Kidney (tissue), 13 donors: ENCODE measurements at regions not wholly inside any gene's neighbourhood (a gene's known extent, or its start where the extent isn't known, plus 50 kb on each side); places are given as distances from the start of the nearest gene placed in this dataset.

Experiments
- DNase-seq, 5 donors: peaks; one replicate each; pipeline ENCODE4 v3.0.0-alpha.2; 2013 to 2020
- FAIRE-seq: peaks from 2 replicates; lab custom pipeline; 2012; peaks lifted over from hg19 to GRCh38; lab: Jason Lieb, UNC
- H3K27ac ChIP-seq, 2 donors: one replicate each; pipeline ENCODE4 v1.7.0; 2013; ENCODE audit warnings: low read depth in 2 of 2, low read length in 2 of 2, inconsistent platforms in 1 of 2
- H3K27me3 ChIP-seq: one replicate; pipeline ENCODE4 v1.7.1; 2013; ENCODE audit warnings: low read length, inconsistent platforms; ENCODE audit not compliant: control insufficient read depth, insufficient read depth
- H3K36me3 ChIP-seq, 3 donors: one replicate each; pipeline versions ENCODE4 v1.7.0 to v1.7.1; 2013; ENCODE audit warnings: low read length in 3 of 3, control low read depth in 1 of 3, inconsistent platforms in 1 of 3; ENCODE audit not compliant: insufficient read depth in 3 of 3, control insufficient read depth in 2 of 3
- H3K4me1 ChIP-seq, 3 donors: one replicate each; pipeline versions ENCODE4 v1.7.0 to v1.7.1; 2013; ENCODE audit warnings: low read length in 3 of 3, inconsistent platforms in 1 of 3, low read depth in 1 of 3; ENCODE audit not compliant: control insufficient read depth in 2 of 3, insufficient read depth in 2 of 3
- H3K4me3 ChIP-seq, 3 donors: one replicate each; pipeline versions ENCODE4 v1.7.0 to v1.8.1; 2013; ENCODE audit warnings: low read length in 3 of 3, control low read depth in 1 of 3, inconsistent platforms in 1 of 3
- H3K9ac ChIP-seq, 3 donors: one replicate each; pipeline versions ENCODE4 v1.7.0 to v1.7.1; 2013; ENCODE audit warnings: low read length in 3 of 3, control low read depth in 1 of 3, inconsistent platforms in 1 of 3
- H3K9me3 ChIP-seq, 3 donors: one replicate each; pipeline versions ENCODE4 v1.7.0 to v1.7.1; 2013; ENCODE audit warnings: low read length in 3 of 3, control low read depth in 1 of 3, inconsistent platforms in 1 of 3; ENCODE audit not compliant: control insufficient read depth in 2 of 3, insufficient read depth in 1 of 3
- intact Hi-C: fragments of 100-400 bp; cut with DNase I; formaldehyde crosslinking; loops from one replicate; pipeline ENCODE4 v1.11.1; 2022
- TF ChIP-seq, protein P1 (sequence below): IDR thresholded peaks from 3 replicates; pipeline ENCODE4 v1.5.1; 2012; ENCODE audit warnings: mild to moderate bottlenecking, moderate library complexity, borderline replicate concordance; ENCODE audit not compliant: insufficient read depth; ENCODE audit errors: extremely low read depth
- donor health status: control.
- donor health status: control.
- donor health status: control.
- donor health status: control.
- donor health status: control.
- donor health status: DM: yes; HTN: yes; CAD: no.
- donor health status: Normal renal cell carcinoma (clear cell type).

DNA sequence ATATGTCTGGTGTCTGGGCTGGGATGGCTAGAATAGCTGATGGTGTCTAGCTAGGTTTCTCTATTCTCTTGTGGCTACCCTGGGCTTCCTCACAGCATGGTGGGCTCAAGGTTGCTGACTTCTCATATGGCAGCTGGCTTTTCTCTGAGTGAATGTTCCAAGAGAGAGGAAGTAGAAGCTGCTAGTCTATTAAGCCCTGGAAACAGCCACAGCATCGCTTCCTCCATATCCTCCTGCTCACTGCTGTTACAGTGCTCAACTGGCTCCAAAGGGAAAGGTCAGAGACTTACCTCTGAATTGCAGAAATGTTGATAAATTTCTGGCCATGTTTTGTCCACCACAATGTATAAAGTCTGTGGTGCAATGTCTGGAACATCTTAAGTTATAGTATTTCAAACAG is 299.9 kb upstream of the ADAMTS9 start:
- intact Hi-C loops: no loop called here

DNA sequence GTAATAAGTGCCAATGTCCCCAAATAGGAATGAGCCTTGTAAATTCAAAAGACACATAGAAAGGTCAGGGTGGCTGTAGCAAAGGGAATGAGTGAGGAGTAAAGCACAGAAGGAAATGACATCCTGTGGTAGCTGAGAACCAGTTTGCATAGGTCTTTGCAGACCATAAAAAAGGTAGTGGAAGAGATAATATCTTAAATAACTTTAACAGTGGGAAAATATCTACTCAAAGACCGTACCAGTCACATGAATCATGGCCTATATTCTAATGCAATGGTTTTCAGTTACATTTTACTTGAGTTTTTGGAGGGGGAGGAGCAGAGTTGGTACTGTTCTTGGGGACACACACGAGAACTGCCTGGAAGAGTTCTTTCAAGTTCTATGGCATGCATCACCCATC is 297.3 kb upstream of the ADAMTS9 start:
- no peaks in the 10 kb centered on the region for H3K36me3 ChIP-seq
- TF ChIP-seq, protein P1, sequence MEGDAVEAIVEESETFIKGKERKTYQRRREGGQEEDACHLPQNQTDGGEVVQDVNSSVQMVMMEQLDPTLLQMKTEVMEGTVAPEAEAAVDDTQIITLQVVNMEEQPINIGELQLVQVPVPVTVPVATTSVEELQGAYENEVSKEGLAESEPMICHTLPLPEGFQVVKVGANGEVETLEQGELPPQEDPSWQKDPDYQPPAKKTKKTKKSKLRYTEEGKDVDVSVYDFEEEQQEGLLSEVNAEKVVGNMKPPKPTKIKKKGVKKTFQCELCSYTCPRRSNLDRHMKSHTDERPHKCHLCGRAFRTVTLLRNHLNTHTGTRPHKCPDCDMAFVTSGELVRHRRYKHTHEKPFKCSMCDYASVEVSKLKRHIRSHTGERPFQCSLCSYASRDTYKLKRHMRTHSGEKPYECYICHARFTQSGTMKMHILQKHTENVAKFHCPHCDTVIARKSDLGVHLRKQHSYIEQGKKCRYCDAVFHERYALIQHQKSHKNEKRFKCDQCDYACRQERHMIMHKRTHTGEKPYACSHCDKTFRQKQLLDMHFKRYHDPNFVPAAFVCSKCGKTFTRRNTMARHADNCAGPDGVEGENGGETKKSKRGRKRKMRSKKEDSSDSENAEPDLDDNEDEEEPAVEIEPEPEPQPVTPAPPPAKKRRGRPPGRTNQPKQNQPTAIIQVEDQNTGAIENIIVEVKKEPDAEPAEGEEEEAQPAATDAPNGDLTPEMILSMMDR: no peak

More for the DNA sequence above, 299.9 kb upstream of the ADAMTS9 start:
- FAIRE-seq (no peak), DNase-seq (no peak)
- no peak overlapping the region for H3K9ac ChIP-seq
- no peak overlapping the region for H3K4me3 ChIP-seq
- peaks cover 0 to 2% (median 0%) of the 10 kb centered on the region in 3 donors for H3K4me1 ChIP-seq
- H3K9me3 ChIP-seq: no peaks in the 10 kb centered on the region
- TF ChIP-seq, protein P1: no peak
- no peaks in the 10 kb centered on the region for H3K27me3 ChIP-seq
- no peaks in the 10 kb centered on the region for H3K36me3 ChIP-seq
- H3K27ac ChIP-seq: no peak overlapping the region

DNA sequence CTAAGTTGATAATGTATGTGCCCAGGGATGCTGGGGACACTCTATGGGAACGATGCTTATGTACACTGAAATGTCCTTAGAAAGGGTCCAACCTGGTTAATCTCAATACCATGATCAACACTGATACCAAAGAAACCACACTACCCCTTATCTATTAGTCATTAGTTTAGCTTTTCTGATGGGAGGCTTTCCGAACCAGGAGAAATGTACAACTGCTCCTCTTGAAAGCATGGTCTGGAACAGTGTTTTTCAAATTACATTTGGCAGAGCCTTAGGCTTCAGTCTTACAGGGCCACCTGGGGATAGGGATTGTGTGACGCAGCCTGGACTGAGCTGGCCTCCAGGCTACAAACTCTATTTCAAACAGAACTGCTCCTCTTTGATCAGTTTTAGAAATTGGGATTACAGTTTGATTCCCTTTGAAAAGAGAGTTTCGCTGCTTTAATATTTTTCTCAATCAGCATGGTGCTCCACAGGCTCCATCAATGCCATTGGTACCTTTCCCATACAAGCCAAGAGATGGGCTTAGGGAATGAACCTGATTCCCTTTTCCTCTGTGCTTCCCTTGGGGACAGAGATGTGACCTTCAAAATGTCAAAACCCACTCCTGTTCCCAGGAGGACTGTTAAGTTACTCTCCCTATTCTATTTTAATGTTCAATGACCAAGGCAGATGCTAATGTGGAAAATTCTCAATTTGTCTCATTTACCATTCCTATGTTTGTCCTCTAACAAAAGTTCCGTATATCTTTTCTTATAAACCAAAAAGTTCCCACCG is 296.0 kb upstream of the ADAMTS9 start:
- Histone ChIP-seq H3K4me1 (no peaks in the 10 kb centered on the region), H3K4me3 (no peak overlapping the region), H3K9me3 (no peaks in the 10 kb centered on the region), H3K27ac (no peak overlapping the region), H3K27me3 (no peaks in the 10 kb centered on the region), H3K36me3 (no peaks in the 10 kb centered on the region), H3K9ac (no peak overlapping the region)
- DNase-seq (no peak), FAIRE-seq (no peak)
- intact Hi-C loops: no loop called here
- TF ChIP-seq, protein P1: no peak

More for the DNA sequence above, 297.3 kb upstream of the ADAMTS9 start:
- no peak for FAIRE-seq
- H3K9ac ChIP-seq: no peak overlapping the region
- H3K9me3 ChIP-seq: no peaks in the 10 kb centered on the region
- no peak overlapping the region for H3K27ac ChIP-seq
- intact Hi-C loops: no loop called here
- H3K27me3 ChIP-seq: no peaks in the 10 kb centered on the region
- H3K4me3 ChIP-seq: no peak overlapping the region
- DNase-seq: no peak
- no peaks in the 10 kb centered on the region for H3K4me1 ChIP-seq
